ENCODE measurements at regions not wholly inside any gene's neighbourhood (a gene's known extent, or its start where the extent isn't known, plus 50 kb on each side); places are given as distances from the start of the nearest gene placed in this dataset.
A peak's percentile ranks its signal among the peaks of the same experiment; 100 is the strongest.

DNA sequence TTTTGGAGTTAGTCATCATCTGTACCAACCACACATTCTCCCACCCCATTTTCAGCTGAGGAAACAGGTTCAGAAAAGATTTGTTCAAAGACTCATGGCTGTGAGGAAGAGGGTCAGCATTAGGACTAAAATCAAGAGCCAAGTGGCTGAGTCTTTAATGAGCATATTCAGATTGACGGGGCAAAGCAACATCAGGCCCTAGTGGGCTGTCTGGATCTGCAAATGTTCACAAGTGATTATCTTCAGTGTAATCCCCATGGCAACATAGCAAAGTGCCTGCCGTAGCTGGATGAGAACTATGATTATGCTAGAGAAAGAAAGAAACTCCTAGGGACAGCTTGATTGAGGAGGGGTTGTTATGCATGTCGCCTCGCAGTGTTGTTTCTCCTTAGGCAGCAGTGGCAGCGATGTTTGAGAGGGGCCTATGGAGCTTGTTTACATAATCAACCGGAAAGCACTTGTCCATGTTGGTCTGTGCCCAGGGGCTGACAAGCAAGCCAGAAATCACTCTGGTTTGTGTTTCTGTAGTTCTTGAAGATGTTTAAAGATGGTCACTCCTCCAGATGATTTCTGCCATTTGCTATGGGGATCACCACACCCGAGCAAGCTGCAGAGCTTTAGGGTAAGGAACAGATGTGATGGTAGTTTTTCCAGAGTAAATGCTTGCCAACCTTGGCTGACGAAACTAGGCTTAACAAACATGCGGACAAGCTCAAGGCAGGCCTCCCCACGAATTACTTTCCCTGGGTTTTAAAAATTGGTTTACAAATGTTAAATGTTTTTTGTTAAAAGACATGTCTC, 124.3 kb upstream of the MLIP start:
- in situ Hi-C loops (cut with HindIII; ENCODE audit: low pct_ligation_motif_present, low sequenced_read_pairs) = no loop called here
- DNase-seq = peak; percentile 67
- H3K27ac ChIP-seq = peak overlapping the region; percentile 10
- TF ChIP-seq, protein P1, sequence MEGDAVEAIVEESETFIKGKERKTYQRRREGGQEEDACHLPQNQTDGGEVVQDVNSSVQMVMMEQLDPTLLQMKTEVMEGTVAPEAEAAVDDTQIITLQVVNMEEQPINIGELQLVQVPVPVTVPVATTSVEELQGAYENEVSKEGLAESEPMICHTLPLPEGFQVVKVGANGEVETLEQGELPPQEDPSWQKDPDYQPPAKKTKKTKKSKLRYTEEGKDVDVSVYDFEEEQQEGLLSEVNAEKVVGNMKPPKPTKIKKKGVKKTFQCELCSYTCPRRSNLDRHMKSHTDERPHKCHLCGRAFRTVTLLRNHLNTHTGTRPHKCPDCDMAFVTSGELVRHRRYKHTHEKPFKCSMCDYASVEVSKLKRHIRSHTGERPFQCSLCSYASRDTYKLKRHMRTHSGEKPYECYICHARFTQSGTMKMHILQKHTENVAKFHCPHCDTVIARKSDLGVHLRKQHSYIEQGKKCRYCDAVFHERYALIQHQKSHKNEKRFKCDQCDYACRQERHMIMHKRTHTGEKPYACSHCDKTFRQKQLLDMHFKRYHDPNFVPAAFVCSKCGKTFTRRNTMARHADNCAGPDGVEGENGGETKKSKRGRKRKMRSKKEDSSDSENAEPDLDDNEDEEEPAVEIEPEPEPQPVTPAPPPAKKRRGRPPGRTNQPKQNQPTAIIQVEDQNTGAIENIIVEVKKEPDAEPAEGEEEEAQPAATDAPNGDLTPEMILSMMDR (IDR thresholded peaks at IDR 0.05; ENCODE audit: low read depth, low read length, missing control alignments) = no peak
- no peak overlapping the region for H3K4me3 ChIP-seq (ENCODE audit: low read depth, low read length)
- H3K36me3 ChIP-seq (replicated peaks) = no peaks in the 10 kb centered on the region
- H3K27me3 ChIP-seq (replicated peaks) = no peaks in the 10 kb centered on the region

DNA sequence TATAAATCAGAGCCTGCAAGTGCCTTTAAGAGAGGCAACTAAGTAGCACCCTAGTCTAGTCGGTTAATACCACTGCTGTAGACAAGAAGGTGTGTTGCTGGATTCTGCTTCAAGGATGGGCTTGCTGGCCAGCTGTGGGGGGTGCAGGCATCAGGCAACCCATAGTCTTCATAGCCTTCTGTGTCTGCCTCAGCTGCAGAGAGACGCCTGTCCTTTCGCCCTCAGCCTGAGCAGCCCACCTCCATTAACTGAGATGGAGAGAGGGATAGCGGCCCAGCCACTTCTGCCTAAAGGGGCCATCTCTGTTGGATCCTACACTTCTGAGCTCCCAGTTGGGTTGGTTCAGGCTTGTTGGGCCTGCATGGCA, 123.7 kb upstream of the MLIP start:
- H3K27ac ChIP-seq = no peak overlapping the region
- H3K27me3 ChIP-seq (replicated peaks) = no peaks in the 10 kb centered on the region
- no peak for DNase-seq
- H3K36me3 ChIP-seq (replicated peaks) = no peaks in the 10 kb centered on the region
- TF ChIP-seq, protein P1 (IDR thresholded peaks at IDR 0.05; ENCODE audit: low read depth, low read length, missing control alignments) = no peak
- in situ Hi-C loops (cut with HindIII; ENCODE audit: low pct_ligation_motif_present, low sequenced_read_pairs) = no loop called here
- no peak overlapping the region for H3K4me3 ChIP-seq (ENCODE audit: low read depth, low read length)

DNA sequence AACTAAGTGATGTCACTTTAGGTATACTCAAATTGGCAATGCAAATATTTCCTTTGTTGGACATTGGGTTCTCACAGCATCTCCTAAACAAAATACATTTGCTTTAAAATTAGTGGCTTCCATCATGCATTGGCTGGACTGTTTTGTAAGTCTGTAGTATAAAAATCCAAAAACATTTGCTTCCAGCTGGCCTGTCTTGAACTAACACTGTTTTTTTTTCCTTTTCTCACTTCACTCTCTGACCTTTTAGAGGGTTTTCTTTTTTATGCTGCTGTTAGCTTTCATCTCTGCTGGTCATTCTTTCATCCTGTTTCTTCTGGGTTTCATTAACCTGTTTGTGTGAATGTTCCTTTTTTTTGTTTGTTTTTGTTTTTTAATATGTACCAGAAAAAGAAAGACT, 121.7 kb upstream of the MLIP start:
- TF ChIP-seq, protein P1 (IDR thresholded peaks at IDR 0.05; ENCODE audit: low read depth, low read length, missing control alignments) = no peak
- Histone ChIP-seq H3K36me3 (replicated peaks) (no peaks in the 10 kb centered on the region), H3K4me3 (ENCODE audit: low read depth, low read length) (no peak overlapping the region), H3K27ac (no peak overlapping the region), H3K27me3 (replicated peaks) (no peaks in the 10 kb centered on the region)
- in situ Hi-C loops (cut with HindIII; ENCODE audit: low pct_ligation_motif_present, low sequenced_read_pairs) = no loop called here
- no peak for DNase-seq

DNA sequence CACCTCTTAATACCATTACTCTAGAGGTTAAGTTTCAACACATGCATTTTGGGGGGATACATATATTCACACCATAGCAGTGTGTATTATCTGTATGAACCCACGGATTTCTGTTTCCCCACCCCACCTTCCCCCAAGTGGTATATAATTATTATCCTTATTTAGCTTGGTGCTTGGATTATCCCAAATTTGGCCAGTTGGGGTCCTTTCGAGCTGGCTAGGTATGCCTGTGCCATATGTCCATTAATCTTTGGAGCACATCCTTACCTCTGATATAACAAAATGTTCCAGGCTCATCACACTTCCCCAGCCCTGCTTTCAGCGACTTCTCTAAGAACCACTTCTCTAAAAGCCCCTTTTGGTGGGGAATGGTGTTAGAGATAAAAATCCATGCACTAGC, 118.7 kb upstream of the MLIP start:
- in situ Hi-C loops (cut with HindIII; ENCODE audit: low pct_ligation_motif_present, low sequenced_read_pairs) = no loop called here
- Histone ChIP-seq H3K27me3 (replicated peaks) (no peaks in the 10 kb centered on the region), H3K36me3 (replicated peaks) (no peaks in the 10 kb centered on the region), H3K27ac (no peak overlapping the region), H3K4me3 (ENCODE audit: low read depth, low read length) (no peak overlapping the region)
- TF ChIP-seq, protein P1 (IDR thresholded peaks at IDR 0.05; ENCODE audit: low read depth, low read length, missing control alignments) = peak; percentile 24
- no peak for DNase-seq

DNA sequence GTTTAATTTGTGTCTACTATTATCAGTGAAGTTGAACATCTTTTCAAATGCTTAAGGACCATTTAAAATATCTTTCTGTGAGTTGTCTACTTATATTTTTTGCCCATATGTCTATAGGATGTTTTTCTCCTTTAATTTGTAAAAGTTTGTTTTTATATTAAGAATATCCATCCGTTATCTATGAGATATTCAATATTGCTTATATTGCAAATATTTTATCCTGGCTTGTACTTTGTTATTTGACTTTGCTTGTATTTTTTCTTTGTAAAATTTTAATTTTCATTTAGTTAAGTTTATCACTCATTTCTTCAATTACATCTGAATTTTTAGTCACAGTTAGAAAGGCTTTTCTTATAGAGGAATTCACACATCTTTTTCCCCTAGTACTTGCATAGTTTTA, 117.0 kb upstream of the MLIP start:
- no peaks in the 10 kb centered on the region for H3K27me3 ChIP-seq (replicated peaks)
- TF ChIP-seq, protein P1 (IDR thresholded peaks at IDR 0.05; ENCODE audit: low read depth, low read length, missing control alignments) = no peak
- H3K27ac ChIP-seq = no peak overlapping the region
- H3K4me3 ChIP-seq (ENCODE audit: low read depth, low read length) = no peak overlapping the region
- no peak for DNase-seq
- in situ Hi-C loops (cut with HindIII; ENCODE audit: low pct_ligation_motif_present, low sequenced_read_pairs) = no loop called here
- H3K36me3 ChIP-seq (replicated peaks) = no peaks in the 10 kb centered on the region

DNA sequence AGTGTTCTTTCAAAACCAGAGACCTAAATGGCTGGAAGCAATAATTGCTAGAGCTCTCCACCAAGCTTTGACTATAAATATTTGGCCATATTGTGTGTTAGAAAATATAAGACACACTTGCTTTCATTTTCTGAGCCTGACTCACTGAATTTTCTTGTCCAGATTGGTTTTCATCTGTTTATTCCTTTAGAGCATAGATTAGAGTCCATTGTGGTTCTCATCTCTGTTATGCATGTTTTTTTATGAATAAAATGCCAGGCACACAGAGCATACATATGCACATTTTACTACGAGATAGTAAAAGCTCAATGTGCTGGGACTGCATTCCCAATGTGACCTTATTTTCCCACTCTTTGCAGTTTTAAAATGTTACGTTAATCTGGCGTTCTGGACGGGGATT, 115.3 kb upstream of the MLIP start:
- DNase-seq = no peak
- no peak overlapping the region for H3K4me3 ChIP-seq (ENCODE audit: low read depth, low read length)
- no peaks in the 10 kb centered on the region for H3K36me3 ChIP-seq (replicated peaks)
- no peaks in the 10 kb centered on the region for H3K27me3 ChIP-seq (replicated peaks)
- TF ChIP-seq, protein P1 (IDR thresholded peaks at IDR 0.05; ENCODE audit: low read depth, low read length, missing control alignments) = no peak
- in situ Hi-C loops (cut with HindIII; ENCODE audit: low pct_ligation_motif_present, low sequenced_read_pairs) = no loop called here
- no peak overlapping the region for H3K27ac ChIP-seq
